GM21619 (cell line): ENCODE measurements at regions not wholly inside any gene's neighbourhood (a gene's known extent, or its start where the extent isn't known, plus 50 kb on each side); places are given as distances from the start of the nearest gene placed in this dataset.
"Not testable (repeated sequence)": the region's sequence is repeated elsewhere in the genome, so short reads cannot be mapped to it uniquely, and the experiment has no call there.

ENCODE experiments used
- ATAC-seq: cut with Tn5 transposase; IDR thresholded peaks from one replicate; pipeline ENCODE4 v1.9.1; 2021; ENCODE audit not compliant: unreplicated experiment

- ATAC-seq, result no peak
Measured at GRCh38 chr3:144583871-144584270, 612.2 kb downstream of the DIPK2A start.

GRCh38 chr3:144585408-144585807, 613.8 kb downstream of the DIPK2A start:
- ATAC-seq, result no peak

GRCh38 chr3:144585953-144586352, 614.3 kb downstream of the DIPK2A start:
- no peak for ATAC-seq

- no peak for ATAC-seq
Measured at GRCh38 chr3:144586382-144586781, 614.8 kb downstream of the DIPK2A start.

- no peak for ATAC-seq
Measured at GRCh38 chr3:144590854-144591253, 619.2 kb downstream of the DIPK2A start.

- no peak for ATAC-seq
Measured at GRCh38 chr3:144593881-144594280, 622.3 kb downstream of the DIPK2A start.

- ATAC-seq, result not testable (repeated sequence)
Measured at GRCh38 chr3:144620236-144620635, 648.6 kb downstream of the DIPK2A start.

GRCh38 chr3:144622845-144623244, 651.2 kb downstream of the DIPK2A start:
- ATAC-seq, result no peak

GRCh38 chr3:144624656-144625055, 653.0 kb downstream of the DIPK2A start:
- ATAC-seq, result no peak

GRCh38 chr3:144626835-144627234, 655.2 kb downstream of the DIPK2A start:
- ATAC-seq, result no peak

GRCh38 chr3:144629381-144629780, 657.8 kb downstream of the DIPK2A start:
- no peak for ATAC-seq

GRCh38 chr3:144636833-144637232, 665.2 kb downstream of the DIPK2A start:
- no peak for ATAC-seq

- ATAC-seq, result no peak
Measured at GRCh38 chr3:144638009-144638408, 666.4 kb downstream of the DIPK2A start.

- ATAC-seq, result no peak
Measured at GRCh38 chr3:144643771-144644198, 672.2 kb downstream of the DIPK2A start.

GRCh38 chr3:144645300-144645699, 673.7 kb downstream of the DIPK2A start:
- no peak for ATAC-seq

GRCh38 chr3:144650380-144650779, 678.8 kb downstream of the DIPK2A start:
- ATAC-seq, result no peak

- no peak for ATAC-seq
Measured at GRCh38 chr3:144652573-144652972, 681.0 kb downstream of the DIPK2A start.

- ATAC-seq, result no peak
Measured at GRCh38 chr3:144655423-144655822, 683.8 kb downstream of the DIPK2A start.

- no peak for ATAC-seq
Measured at GRCh38 chr3:144660186-144660585, 688.6 kb downstream of the DIPK2A start.

- ATAC-seq, result no peak
Measured at GRCh38 chr3:144662729-144663128, 691.1 kb downstream of the DIPK2A start.

- ATAC-seq, result no peak
Measured at GRCh38 chr3:144663456-144664436, 692.1 kb downstream of the DIPK2A start.

GRCh38 chr3:144665567-144666053, 694.0 kb downstream of the DIPK2A start:
- no peak for ATAC-seq
